ENCODE measurements at regions not wholly inside any gene's neighbourhood (a gene's known extent, or its start where the extent isn't known, plus 50 kb on each side); places are given as distances from the start of the nearest gene placed in this dataset.

DNA sequence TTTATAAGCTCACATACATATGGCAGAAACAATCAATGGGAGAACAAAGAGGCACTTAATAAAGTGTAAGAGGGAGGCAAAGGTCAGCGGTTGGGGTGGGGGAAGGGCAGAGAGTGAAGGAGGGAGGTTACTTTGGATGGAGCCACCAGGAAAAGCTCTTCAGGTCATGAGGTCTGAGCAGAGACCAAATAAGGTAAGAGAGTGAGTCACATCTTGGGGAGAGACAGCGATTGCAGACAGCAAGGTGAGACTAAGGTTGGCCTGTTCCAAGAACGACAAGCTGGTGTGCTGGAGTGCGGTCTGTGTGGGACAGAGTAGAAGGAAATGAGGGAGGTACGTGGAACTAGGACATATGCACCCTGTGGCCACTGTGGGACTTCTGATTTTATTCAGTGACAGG lies 74.3 kb upstream of the TOMM7 start:
- intact Hi-C loops (cut with micrococcal nuclease), result no loop called here
- no peak overlapping the region for H3K27ac Mint-ChIP-seq
- DNase-seq (no peak), ATAC-seq (no peak)
- peaks cover 12 to 22% of the 10 kb centered on the region in 2 donors for H3K27me3 Mint-ChIP-seq (ENCODE audit: low read depth in 2 of 2)
- H3K9me3 Mint-ChIP-seq, result no peaks in the 10 kb centered on the region
- no peak overlapping the region for H3K4me3 Mint-ChIP-seq
- Histone ChIP-seq H3K4me3 (ENCODE audit: low read length) (no peak overlapping the region), H3K4me1 (ENCODE audit: control insufficient read depth, insufficient read depth, low read length) (no peaks in the 10 kb centered on the region), H3K36me3 (ENCODE audit: control insufficient read depth, insufficient read depth, low read length) (no peaks in the 10 kb centered on the region), H3K27ac (ENCODE audit: low read length) (no peak overlapping the region), H3K27me3 (ENCODE audit: control insufficient read depth, insufficient read depth, low read length) (no peaks in the 10 kb centered on the region), H3K9me3 (ENCODE audit: control insufficient read depth, insufficient read depth, low read length) (no peaks in the 10 kb centered on the region)
- H3K4me1 Mint-ChIP-seq, result no peaks in the 10 kb centered on the region
- WGBS (ENCODE audit: insufficient coverage), result 84% methylated on average over 5 of the region's 5 CpGs
- TF ChIP-seq, protein P1, sequence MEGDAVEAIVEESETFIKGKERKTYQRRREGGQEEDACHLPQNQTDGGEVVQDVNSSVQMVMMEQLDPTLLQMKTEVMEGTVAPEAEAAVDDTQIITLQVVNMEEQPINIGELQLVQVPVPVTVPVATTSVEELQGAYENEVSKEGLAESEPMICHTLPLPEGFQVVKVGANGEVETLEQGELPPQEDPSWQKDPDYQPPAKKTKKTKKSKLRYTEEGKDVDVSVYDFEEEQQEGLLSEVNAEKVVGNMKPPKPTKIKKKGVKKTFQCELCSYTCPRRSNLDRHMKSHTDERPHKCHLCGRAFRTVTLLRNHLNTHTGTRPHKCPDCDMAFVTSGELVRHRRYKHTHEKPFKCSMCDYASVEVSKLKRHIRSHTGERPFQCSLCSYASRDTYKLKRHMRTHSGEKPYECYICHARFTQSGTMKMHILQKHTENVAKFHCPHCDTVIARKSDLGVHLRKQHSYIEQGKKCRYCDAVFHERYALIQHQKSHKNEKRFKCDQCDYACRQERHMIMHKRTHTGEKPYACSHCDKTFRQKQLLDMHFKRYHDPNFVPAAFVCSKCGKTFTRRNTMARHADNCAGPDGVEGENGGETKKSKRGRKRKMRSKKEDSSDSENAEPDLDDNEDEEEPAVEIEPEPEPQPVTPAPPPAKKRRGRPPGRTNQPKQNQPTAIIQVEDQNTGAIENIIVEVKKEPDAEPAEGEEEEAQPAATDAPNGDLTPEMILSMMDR (IDR thresholded peaks at IDR 0.05), result no peak
- no peaks in the 10 kb centered on the region for H3K36me3 Mint-ChIP-seq

DNA sequence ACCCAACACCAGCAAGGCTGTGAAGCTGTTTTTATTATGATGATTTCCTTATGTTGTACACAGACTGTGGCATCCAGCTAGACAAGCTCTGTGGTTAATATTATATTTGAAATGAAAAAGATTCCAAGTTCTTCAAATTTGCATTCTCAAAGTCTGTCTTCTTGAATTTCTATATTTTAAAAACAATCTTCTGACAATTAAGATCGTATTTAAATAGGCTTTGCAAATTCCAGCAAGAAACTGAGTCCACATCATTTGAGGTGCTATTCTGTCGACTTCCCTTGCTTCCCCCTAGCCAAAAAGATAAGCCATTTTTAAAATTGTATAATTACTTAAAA lies 73.1 kb upstream of the TOMM7 start:
- DNase-seq, result no peak
- TF ChIP-seq, protein P1 (IDR thresholded peaks at IDR 0.05), result no peak
- no peak overlapping the region for H3K27ac ChIP-seq (ENCODE audit: low read length)
- WGBS (ENCODE audit: insufficient coverage), result 88% methylated on average over 1 of the region's 2 CpGs
- H3K9me3 Mint-ChIP-seq, result no peaks in the 10 kb centered on the region
- ATAC-seq, result no peak
- peaks cover 12 to 18% of the 10 kb centered on the region in 2 donors for H3K27me3 Mint-ChIP-seq (ENCODE audit: low read depth in 2 of 2)
- no peak overlapping the region for H3K4me3 ChIP-seq (ENCODE audit: low read length)
- no peaks in the 10 kb centered on the region for H3K27me3 ChIP-seq (ENCODE audit: control insufficient read depth, insufficient read depth, low read length)
- H3K4me1 Mint-ChIP-seq, result no peaks in the 10 kb centered on the region
- intact Hi-C loops (cut with micrococcal nuclease), result no loop called here
- H3K9me3 ChIP-seq (ENCODE audit: control insufficient read depth, insufficient read depth, low read length), result no peaks in the 10 kb centered on the region
- H3K4me1 ChIP-seq (ENCODE audit: control insufficient read depth, insufficient read depth, low read length), result no peaks in the 10 kb centered on the region
- H3K4me3 Mint-ChIP-seq, result no peak overlapping the region
- H3K36me3 ChIP-seq (ENCODE audit: control insufficient read depth, insufficient read depth, low read length), result no peaks in the 10 kb centered on the region
- H3K27ac Mint-ChIP-seq, result no peak overlapping the region
- no peaks in the 10 kb centered on the region for H3K36me3 Mint-ChIP-seq

DNA sequence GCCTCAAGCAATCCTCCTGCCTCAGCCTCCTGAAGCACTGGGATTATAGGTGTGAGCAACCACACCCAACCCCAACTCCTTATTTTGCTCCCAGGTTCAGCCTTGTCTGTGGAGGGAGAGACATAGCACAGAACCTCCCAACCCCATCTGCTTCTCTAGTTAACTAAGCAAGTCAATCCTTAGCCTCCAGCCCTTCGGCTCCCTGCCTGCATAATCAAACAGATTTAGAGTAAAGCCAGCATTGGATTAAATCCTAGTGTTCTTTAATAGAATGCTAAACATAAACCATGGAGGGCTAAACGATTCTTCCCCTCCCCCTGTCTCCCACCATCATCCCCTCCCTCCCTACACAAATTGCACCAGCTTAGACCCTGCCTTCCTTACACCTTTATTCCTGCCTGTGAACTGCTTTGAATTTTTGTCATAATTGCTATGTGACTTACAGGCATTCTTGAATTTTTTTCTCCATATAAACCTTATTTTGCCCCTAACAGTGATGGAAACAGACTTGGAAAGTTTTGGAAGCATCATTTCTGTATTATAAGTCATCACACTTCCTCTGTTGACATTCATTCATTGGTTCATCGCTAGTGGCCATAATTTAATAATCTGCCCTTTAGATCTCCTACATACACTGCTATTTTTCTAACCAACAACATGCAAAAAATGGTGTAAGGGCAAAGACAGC lies 72.6 kb upstream of the TOMM7 start:
- 80% methylated on average over 3 of the region's 3 CpGs for WGBS (ENCODE audit: insufficient coverage)
- no peak for ATAC-seq

More for the DNA sequence above, 72.6 kb upstream of the TOMM7 start:
- H3K4me1 ChIP-seq (ENCODE audit: control insufficient read depth, insufficient read depth, low read length), result no peaks in the 10 kb centered on the region
- H3K27ac Mint-ChIP-seq, result no peak overlapping the region
- peaks cover 12 to 18% of the 10 kb centered on the region in 2 donors for H3K27me3 Mint-ChIP-seq (ENCODE audit: low read depth in 2 of 2)
- H3K9me3 Mint-ChIP-seq, result no peaks in the 10 kb centered on the region
- H3K4me3 Mint-ChIP-seq, result no peak overlapping the region
- intact Hi-C loops (cut with micrococcal nuclease), result no loop called here
- H3K27ac ChIP-seq (ENCODE audit: low read length), result no peak overlapping the region
- no peaks in the 10 kb centered on the region for H3K4me1 Mint-ChIP-seq
- no peak overlapping the region for H3K4me3 ChIP-seq (ENCODE audit: low read length)
- H3K36me3 Mint-ChIP-seq, result no peaks in the 10 kb centered on the region
- TF ChIP-seq, protein P1 (IDR thresholded peaks at IDR 0.05), result no peak
- no peaks in the 10 kb centered on the region for H3K27me3 ChIP-seq (ENCODE audit: control insufficient read depth, insufficient read depth, low read length)
- no peaks in the 10 kb centered on the region for H3K9me3 ChIP-seq (ENCODE audit: control insufficient read depth, insufficient read depth, low read length)
- no peaks in the 10 kb centered on the region for H3K36me3 ChIP-seq (ENCODE audit: control insufficient read depth, insufficient read depth, low read length)
- no peak for DNase-seq
